ENCODE measurements at regions not wholly inside any gene's neighbourhood (a gene's known extent, or its start where the extent isn't known, plus 50 kb on each side); places are given as distances from the start of the nearest gene placed in this dataset.
A peak's percentile ranks its signal among the peaks of the same experiment; 100 is the strongest.

- Mint-ChIP-seq H3K4me1 (ENCODE audit: low read depth) (peaks cover 15% of the 10 kb centered on the region), H3K27ac (no peak overlapping the region), H3K36me3 (ENCODE audit: low read depth) (no peaks in the 10 kb centered on the region), H3K27me3 (ENCODE audit: insufficient read depth) (no peaks in the 10 kb centered on the region; the same call in 1 of the 2 replicates), H3K9me3 (no peaks in the 10 kb centered on the region), H3K4me3 (no peak overlapping the region)
- TF ChIP-seq CTCF (IDR thresholded peaks at IDR 0.05): no peak
- DNase-seq: peak; percentile 66
Measured at GRCh38 chr6:81476881-81477280, 275.6 kb downstream of the TENT5A start.

GRCh38 chr6:81475646-81476045 is 276.8 kb downstream of the TENT5A start:
- no peak overlapping the region for H3K27ac Mint-ChIP-seq
- no peaks in the 10 kb centered on the region for H3K9me3 Mint-ChIP-seq
- H3K4me3 Mint-ChIP-seq: no peak overlapping the region
- TF ChIP-seq CTCF (IDR thresholded peaks at IDR 0.05): no peak
- H3K4me1 Mint-ChIP-seq (ENCODE audit: low read depth): peaks cover 15% of the 10 kb centered on the region
- H3K36me3 Mint-ChIP-seq (ENCODE audit: low read depth): no peaks in the 10 kb centered on the region
- H3K27me3 Mint-ChIP-seq (ENCODE audit: insufficient read depth): no peaks in the 10 kb centered on the region; the same call in 1 of the 2 replicates
- peak; percentile 43 for DNase-seq

GRCh38 chr6:81465859-81466258 is 286.6 kb downstream of the TENT5A start:
- peak; percentile 15 for DNase-seq
- TF ChIP-seq CTCF (IDR thresholded peaks at IDR 0.05): peak; percentile 91
- H3K4me3 Mint-ChIP-seq: no peak overlapping the region
- H3K27me3 Mint-ChIP-seq (ENCODE audit: insufficient read depth): no peaks in the 10 kb centered on the region
- 0 out of 2 replicates have a peak, but pooled peaks cover 4% of the 10 kb centered on the region for H3K36me3 Mint-ChIP-seq (ENCODE audit: low read depth)
- no peaks in the 10 kb centered on the region for H3K4me1 Mint-ChIP-seq (ENCODE audit: low read depth)
- no peak overlapping the region for H3K27ac Mint-ChIP-seq
- H3K9me3 Mint-ChIP-seq: no peaks in the 10 kb centered on the region

- DNase-seq: no peak
- no peaks in the 10 kb centered on the region for H3K4me1 Mint-ChIP-seq (ENCODE audit: low read depth)
- no peak overlapping the region for H3K27ac Mint-ChIP-seq
- no peak for TF ChIP-seq CTCF (IDR thresholded peaks at IDR 0.05)
- H3K36me3 Mint-ChIP-seq (ENCODE audit: low read depth): peaks cover 7% of the 10 kb centered on the region; the same call in 1 of the 2 replicates
- no peak overlapping the region for H3K4me3 Mint-ChIP-seq
- H3K9me3 Mint-ChIP-seq: no peaks in the 10 kb centered on the region
- no peaks in the 10 kb centered on the region for H3K27me3 Mint-ChIP-seq (ENCODE audit: insufficient read depth)
Measured at GRCh38 chr6:81456416-81456815, 296.1 kb downstream of the TENT5A start.

GRCh38 chr6:81455641-81456040 is 296.8 kb downstream of the TENT5A start:
- Mint-ChIP-seq H3K4me3 (no peak overlapping the region), H3K27ac (no peak overlapping the region)
- no peak for DNase-seq

More at GRCh38 chr6:81455641-81456040, 296.8 kb downstream of the TENT5A start:
- no peak for TF ChIP-seq CTCF (IDR thresholded peaks at IDR 0.05)
- H3K27me3 Mint-ChIP-seq (ENCODE audit: insufficient read depth): no peaks in the 10 kb centered on the region
- peaks cover 7% of the 10 kb centered on the region; the same call in 1 of the 2 replicates for H3K36me3 Mint-ChIP-seq (ENCODE audit: low read depth)
- H3K4me1 Mint-ChIP-seq (ENCODE audit: low read depth): peaks cover under 1% of the 10 kb centered on the region
- H3K9me3 Mint-ChIP-seq: no peaks in the 10 kb centered on the region
